Fibroblast of the conjunctiva (primary cell): ENCODE measurements at regions not wholly inside any gene's neighbourhood (a gene's known extent, or its start where the extent isn't known, plus 50 kb on each side); places are given as distances from the start of the nearest gene placed in this dataset.

Experiments
- DNase-seq: peaks from one replicate; pipeline ENCODE4 v3.0.0-alpha.2; 2010; ENCODE audit warnings: low read depth

- no peak for DNase-seq
Observed at GRCh38 chr2:139409212-139409611, 629.0 kb upstream of the NXPH2 start.

GRCh38 chr2:139403948-139404347, 623.8 kb upstream of the NXPH2 start:
- no peak for DNase-seq

- no peak for DNase-seq
Observed at GRCh38 chr2:139394801-139395200, 614.6 kb upstream of the NXPH2 start.

DNA sequence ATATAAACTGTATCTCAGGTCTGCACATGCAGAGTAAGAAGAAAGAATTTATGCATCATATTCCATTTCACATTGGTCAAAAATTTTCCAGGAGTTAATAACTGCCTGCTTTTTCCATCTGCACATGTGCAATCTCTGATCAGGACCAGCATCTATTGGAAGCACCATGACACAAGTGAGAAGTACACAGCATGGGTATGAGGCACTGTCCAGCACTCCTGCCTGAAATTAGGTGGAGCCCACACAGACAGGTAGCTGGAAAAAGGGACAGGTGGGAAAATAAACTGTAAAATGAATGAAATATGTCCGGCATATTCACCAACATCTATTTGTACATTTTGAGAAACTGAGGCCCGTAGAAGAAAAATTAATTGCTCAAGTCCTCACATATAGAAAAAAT, 609.2 kb upstream of the NXPH2 start:
- DNase-seq = no peak

GRCh38 chr2:139386401-139386800, 606.2 kb upstream of the NXPH2 start:
- DNase-seq = no peak

DNA sequence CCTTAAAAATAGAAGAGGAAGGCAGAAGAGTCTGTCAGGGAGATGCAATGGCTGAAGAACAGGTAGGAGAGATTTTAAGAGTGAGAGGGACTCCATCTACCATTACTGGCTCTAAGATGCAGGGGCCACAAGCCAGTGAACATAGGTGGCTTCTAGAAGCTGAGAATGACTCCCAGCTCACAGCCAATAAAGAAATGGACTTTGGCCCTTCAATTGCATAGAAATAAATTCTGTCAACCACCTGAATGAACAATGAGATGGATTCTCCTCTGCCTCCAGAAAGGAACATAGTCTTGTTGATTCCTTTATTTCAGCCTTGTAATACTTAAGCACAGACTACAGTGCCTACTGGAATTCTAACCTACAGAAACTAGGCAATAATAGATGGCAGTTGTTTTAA, 603.3 kb upstream of the NXPH2 start:
- DNase-seq = no peak

- no peak for DNase-seq
Observed at GRCh38 chr2:139380051-139380450, 599.9 kb upstream of the NXPH2 start.

DNA sequence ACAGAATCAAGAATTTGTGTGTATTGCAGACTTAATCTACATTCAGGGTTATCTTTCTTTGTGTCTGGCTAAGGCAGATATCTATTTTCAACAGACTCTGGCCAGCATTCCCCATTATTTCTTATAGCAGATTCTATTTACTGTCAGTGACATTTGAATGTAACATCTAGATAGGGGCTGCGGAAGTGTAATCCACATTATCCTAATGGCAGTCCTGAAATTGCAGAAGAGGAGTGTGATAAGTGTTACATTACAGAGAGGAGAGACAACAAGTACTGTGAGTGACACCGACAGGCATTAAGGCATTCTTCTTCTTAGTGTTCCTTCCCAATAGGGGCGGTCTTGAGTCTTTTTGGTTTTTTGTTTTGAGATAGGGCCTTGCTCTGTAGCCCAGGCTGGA, 598.2 kb upstream of the NXPH2 start:
- no peak for DNase-seq

GRCh38 chr2:139374296-139374850, 594.2 kb upstream of the NXPH2 start:
- no peak for DNase-seq

GRCh38 chr2:139369423-139370409, 589.5 kb upstream of the NXPH2 start:
- no peak for DNase-seq

GRCh38 chr2:139367416-139367815, 587.2 kb upstream of the NXPH2 start:
- no peak for DNase-seq

DNA sequence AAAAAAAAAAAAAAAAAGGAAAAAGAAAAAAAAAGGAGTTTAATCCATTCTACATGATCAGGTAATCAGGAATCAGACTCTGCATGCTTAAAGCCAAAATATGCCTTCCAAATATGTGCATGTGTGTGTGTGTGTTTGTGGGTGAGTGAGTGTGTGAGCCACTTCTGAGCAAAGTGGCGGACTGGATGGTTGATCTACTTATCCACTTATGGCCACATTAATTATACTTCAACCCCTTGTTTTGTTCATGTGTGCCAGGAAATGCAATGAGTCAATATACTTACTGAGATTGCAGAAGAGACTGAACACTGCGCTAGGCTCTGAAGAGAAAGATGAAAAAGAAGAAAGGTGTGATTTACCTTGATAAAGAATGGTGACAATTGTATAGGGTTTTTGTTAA, 586.5 kb upstream of the NXPH2 start:
- no peak for DNase-seq

- no peak for DNase-seq
Observed at GRCh38 chr2:139365189-139365588, 585.0 kb upstream of the NXPH2 start.

GRCh38 chr2:139360654-139361053, 580.5 kb upstream of the NXPH2 start:
- no peak for DNase-seq

DNA sequence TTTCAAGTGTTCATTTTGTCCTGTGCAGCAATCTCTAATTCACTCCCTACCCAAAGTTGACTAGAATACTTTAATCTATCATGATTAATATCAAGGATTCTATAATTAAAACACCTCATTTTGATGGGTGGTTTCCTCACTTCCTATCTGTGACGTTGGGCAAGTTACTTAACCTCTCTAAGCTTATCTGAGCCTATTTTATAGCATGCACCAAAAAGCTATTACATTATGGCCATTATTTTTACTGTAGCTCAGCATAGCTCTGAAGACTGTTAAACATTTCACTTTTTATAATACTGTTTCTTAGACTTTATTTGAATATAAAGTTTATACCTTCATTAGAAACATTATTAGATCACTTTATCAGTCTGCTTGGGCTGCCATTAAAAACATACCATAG, 579.6 kb upstream of the NXPH2 start:
- no peak for DNase-seq

GRCh38 chr2:139357972-139358371, 577.8 kb upstream of the NXPH2 start:
- no peak for DNase-seq

GRCh38 chr2:139354518-139354917, 574.3 kb upstream of the NXPH2 start:
- DNase-seq = no peak

DNA sequence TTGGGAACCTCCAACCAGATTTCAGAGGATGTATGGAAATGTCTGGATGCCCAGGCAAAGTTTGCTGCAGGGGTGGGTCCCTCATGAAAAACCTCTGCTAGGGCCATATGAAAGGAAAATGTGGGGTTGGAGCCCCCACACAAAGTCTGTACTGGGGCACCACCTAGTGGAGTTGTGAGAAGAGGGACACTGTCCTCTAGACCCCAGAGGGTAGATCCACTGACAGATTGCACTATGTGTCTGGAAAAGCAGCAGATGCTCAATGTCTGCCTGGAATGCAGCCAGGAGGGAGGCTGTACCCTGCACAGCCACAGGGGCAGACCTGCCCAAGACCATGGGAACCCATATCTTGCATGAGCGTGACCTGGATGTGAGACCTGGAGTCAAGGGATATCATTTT, 573.7 kb upstream of the NXPH2 start:
- DNase-seq = no peak

DNA sequence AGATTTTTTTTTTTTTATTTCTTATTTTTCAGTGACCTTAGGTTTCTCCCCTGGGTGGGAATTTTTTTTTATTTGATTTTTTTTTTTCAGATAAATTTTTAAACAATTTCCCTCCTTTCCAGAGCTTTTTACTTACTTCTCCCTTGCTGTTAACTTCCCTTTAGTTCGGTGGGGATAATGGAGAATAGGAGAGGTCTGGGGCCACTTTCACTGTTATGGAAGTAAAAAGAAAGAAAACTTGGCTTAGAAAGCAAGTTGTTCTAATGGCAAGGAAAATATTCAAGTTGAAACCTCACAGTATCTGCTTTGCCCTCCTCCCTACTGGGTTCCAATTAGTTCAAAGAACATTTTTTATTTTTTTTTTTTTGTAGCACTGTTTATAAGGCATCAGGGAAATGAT, 537.1 kb upstream of the NXPH2 start:
- no peak for DNase-seq

DNA sequence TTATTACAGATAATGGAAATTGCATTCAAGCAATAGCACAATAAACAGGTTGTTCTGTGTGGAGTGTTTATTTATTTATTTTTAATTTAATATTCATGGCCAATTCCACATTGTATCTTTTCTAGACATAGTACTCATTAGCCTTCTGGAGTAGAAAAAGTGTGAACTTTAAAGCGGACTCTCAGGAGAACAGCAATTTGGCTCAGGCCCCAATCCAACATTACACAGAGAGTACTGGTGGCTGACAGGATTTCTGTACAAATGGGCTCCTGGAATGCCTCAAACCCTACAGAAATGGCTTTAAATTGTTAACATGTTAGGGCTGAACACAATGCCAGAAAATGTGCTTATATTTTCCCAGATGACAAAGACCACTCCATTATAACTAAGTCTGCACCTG, 533.9 kb upstream of the NXPH2 start:
- DNase-seq = no peak

DNA sequence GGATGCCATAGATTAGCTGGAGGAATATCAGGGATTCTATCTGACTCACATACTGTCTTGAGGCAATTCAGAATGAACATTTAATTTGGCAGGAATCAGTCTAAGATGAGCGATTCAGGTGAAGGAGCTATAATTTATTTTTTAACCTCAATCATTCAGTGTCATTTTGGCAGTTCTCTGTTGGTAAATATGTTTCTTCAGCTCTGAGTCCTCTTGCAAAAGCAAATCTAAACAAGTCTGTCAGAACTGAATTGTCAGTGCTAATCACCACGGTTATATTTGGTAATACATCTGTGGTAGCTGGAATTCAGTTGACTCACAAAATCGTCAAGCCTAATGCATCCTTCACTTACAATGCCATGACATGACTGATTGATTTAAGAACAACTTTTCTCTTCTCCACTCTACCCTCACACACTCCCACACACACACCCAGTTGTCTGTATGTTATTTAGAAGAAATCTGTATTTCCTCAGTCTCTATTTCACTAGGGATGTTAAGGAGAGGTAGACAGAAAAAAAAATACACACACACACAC, 516.6 kb upstream of the NXPH2 start:
- no peak for DNase-seq

GRCh38 chr2:139293992-139294548, 513.9 kb upstream of the NXPH2 start:
- DNase-seq = no peak

- no peak for DNase-seq
Observed at GRCh38 chr2:139281124-139281523, 500.9 kb upstream of the NXPH2 start.
